Tibial artery (tissue), 4 donors: ENCODE measurements at regions not wholly inside any gene's neighbourhood (a gene's known extent, or its start where the extent isn't known, plus 50 kb on each side); places are given as distances from the start of the nearest gene placed in this dataset.
A peak's percentile ranks its signal among the peaks of the same experiment; 100 is the strongest.

ENCODE experiments used
- DNase-seq, 2 donors: peaks; one replicate each; pipeline ENCODE4 v3.0.0-alpha.2; 2019
- H3K27ac ChIP-seq, 2 donors: fragments of 200-600 bp; sonication (generic) in 1 of 2; 1 replicate in 1 of 2; 2 replicates in 1 of 2; pipeline ENCODE4 v1.5.1; 2018 to 2019; ENCODE audit warnings: mild to moderate bottlenecking in 1 of 2
- H3K27me3 ChIP-seq, 2 donors: fragments of 200-600 bp; sonication (generic) in 1 of 2; one replicate each; pipeline versions ENCODE4 v1.5.1 to v1.6.0; 2016 to 2019
- H3K36me3 ChIP-seq, 3 donors: fragments of 200-600 bp; sonication (generic) in 2 of 3; one replicate each; pipeline ENCODE4 v1.5.1; 2016 to 2019; ENCODE audit warnings: mild to moderate bottlenecking in 2 of 3
- H3K4me1 ChIP-seq, 4 donors: fragments of 200-600 bp; sonication (generic) in 2 of 4; 1 replicate in 3 of 4; 2 replicates in 1 of 4; pipeline ENCODE4 v1.5.1; 2016 to 2019
- H3K4me3 ChIP-seq, 2 donors: fragments of 200-600 bp; sonication (generic) in 1 of 2; 1 replicate in 1 of 2; 2 replicates in 1 of 2; pipeline ENCODE4 v1.5.1; 2018 to 2019; ENCODE audit warnings: mild to moderate bottlenecking in 2 of 2
- H3K9me3 ChIP-seq, 3 donors: fragments of 200-600 bp; sonication (generic) in 1 of 3; one replicate each; pipeline ENCODE4 v1.5.1; 2016 to 2019
- intact Hi-C: fragments of 100-400 bp; cut with DNase I; formaldehyde crosslinking; loops from one replicate; pipeline ENCODE4 v1.15.0; 2023; ENCODE audit warnings: low total_unique reads
- TF ChIP-seq, protein P1 (sequence below), 2 experiments: fragments of 200-600 bp in 1 of 2; fragments of 450-650 bp in 1 of 2; IDR thresholded peaks; one replicate each; pipeline ENCODE4 v1.5.1; 2017 to 2019; ENCODE audit warnings: antibody characterized with exemption in 2 of 2, mild to moderate bottlenecking in 1 of 2, moderate library complexity in 1 of 2

DNA sequence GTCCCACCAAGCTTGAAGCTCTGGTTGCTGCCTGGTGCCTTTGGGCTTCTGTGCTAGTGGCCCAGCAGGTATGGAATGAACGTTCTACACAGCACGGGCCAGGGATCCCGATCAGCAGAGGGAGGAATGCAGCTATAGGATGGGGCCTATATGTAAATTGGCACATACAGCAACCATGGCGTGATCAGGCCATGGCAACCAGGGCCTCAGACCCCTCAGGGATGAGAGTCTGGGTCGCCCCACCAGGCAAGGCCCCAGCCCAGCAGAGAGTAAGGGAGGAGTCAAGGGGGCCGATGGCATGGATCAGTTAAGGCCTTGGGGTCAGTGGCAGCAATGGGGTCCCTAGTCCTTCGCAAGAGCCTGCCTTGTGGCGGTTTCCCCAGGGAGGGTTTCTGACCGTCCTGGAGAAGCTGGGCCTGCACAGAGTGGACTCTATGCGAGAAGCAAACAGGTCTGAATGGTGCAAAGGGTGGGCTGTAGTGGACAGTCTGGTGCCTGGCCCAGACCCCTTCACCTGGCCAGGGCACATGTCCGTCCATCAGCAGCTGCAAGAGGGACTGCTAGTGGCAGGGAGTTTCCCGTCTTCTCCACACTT lies 98.2 kb upstream of the SLC22A11 start:
- DNase-seq, result peak in 1 of 2 donors; percentile 41
- Histone ChIP-seq H3K27me3 (no peaks in the 10 kb centered on the region), H3K4me3 (no peak overlapping the region), H3K36me3 (no peaks in the 10 kb centered on the region), H3K27ac (no peak overlapping the region), H3K9me3 (no peaks in the 10 kb centered on the region), H3K4me1 (no peaks in the 10 kb centered on the region)
- TF ChIP-seq, protein P1, sequence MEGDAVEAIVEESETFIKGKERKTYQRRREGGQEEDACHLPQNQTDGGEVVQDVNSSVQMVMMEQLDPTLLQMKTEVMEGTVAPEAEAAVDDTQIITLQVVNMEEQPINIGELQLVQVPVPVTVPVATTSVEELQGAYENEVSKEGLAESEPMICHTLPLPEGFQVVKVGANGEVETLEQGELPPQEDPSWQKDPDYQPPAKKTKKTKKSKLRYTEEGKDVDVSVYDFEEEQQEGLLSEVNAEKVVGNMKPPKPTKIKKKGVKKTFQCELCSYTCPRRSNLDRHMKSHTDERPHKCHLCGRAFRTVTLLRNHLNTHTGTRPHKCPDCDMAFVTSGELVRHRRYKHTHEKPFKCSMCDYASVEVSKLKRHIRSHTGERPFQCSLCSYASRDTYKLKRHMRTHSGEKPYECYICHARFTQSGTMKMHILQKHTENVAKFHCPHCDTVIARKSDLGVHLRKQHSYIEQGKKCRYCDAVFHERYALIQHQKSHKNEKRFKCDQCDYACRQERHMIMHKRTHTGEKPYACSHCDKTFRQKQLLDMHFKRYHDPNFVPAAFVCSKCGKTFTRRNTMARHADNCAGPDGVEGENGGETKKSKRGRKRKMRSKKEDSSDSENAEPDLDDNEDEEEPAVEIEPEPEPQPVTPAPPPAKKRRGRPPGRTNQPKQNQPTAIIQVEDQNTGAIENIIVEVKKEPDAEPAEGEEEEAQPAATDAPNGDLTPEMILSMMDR (IDR thresholded peaks at IDR 0.05), result no peak
- intact Hi-C loops, result no loop called here

DNA sequence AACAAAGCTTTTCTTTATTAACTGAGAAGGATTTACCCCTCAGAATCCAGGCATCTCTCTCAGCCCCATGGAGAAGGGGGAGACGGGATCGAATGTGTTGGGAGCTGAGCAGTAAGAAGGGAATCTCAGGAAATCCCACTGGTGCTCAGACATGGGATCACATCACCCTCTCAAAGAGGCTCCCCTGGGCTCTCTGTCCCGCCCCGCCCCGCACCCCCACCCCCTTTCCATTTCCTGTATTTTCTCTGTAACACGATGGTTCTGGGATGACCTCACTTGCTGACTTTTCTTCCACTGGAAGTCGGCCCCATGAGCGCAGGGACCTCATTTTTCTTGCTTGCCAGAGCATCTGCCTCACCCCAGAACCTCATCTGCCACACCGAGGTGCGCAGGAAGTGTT lies 96.7 kb upstream of the SLC22A11 start:
- intact Hi-C loops, result no loop called here
- peak in 1 of 2 donors; percentile 11 for DNase-seq
- no peaks in the 10 kb centered on the region for H3K4me1 ChIP-seq

DNA sequence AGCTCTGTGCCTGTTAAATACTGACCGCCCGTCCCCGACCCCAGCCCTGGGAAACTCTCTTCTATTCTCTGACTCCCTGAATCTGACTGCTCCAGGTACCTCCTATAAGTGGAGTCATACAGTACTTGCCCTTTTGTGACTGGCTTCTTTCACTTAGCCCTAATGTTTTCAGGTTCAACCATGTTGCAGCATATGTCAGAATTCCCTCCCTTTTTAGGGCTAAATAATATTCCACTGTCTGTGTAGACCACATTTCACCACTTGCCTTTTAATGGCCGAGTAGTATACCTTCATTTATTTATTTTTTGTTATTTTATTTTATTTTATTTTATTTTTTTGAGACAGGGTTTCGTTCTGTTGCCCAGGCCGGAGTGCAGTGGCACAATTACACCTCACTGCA lies 96.1 kb upstream of the SLC22A11 start:
- Histone ChIP-seq H3K4me1 (no peaks in the 10 kb centered on the region), H3K27ac (no peak overlapping the region), H3K27me3 (no peaks in the 10 kb centered on the region), H3K9me3 (no peaks in the 10 kb centered on the region), H3K4me3 (no peak overlapping the region), H3K36me3 (no peaks in the 10 kb centered on the region)
- DNase-seq, result no peak
- intact Hi-C loops, result no loop called here
- TF ChIP-seq, protein P1 (IDR thresholded peaks at IDR 0.05), result no peak

More for the DNA sequence above, 96.7 kb upstream of the SLC22A11 start:
- no peak overlapping the region for H3K4me3 ChIP-seq
- TF ChIP-seq, protein P1 (IDR thresholded peaks at IDR 0.05), result no peak
- no peak overlapping the region for H3K27ac ChIP-seq
- no peaks in the 10 kb centered on the region for H3K27me3 ChIP-seq
- no peaks in the 10 kb centered on the region for H3K9me3 ChIP-seq
- H3K36me3 ChIP-seq, result no peaks in the 10 kb centered on the region

DNA sequence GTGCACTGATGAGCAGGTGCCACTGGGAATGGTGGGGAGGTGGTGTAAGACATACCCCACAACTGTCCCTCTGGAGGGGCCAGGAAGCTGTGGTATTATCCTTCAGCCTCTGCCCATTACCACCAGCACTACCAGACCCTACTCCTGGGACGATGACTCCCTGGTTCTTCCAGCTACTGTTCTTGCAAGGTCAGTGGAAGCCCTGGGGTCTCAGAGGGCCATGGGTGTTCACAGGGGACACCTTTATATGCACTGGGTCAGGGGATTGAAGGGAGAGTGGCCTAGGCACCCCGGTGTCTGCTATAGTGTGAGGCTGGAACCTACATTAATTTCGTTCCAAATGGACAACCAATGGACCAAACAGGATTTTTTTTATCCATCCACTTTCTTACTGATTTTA lies 94.7 kb upstream of the SLC22A11 start:
- H3K9me3 ChIP-seq, result no peaks in the 10 kb centered on the region
- H3K27ac ChIP-seq, result no peak overlapping the region
- H3K36me3 ChIP-seq, result no peaks in the 10 kb centered on the region
- intact Hi-C loops, result no loop called here
- TF ChIP-seq, protein P1 (IDR thresholded peaks at IDR 0.05), result no peak
- H3K27me3 ChIP-seq, result no peaks in the 10 kb centered on the region
- H3K4me3 ChIP-seq, result no peak overlapping the region
- DNase-seq, result peak in 1 of 2 donors; percentile 11
- no peaks in the 10 kb centered on the region for H3K4me1 ChIP-seq

DNA sequence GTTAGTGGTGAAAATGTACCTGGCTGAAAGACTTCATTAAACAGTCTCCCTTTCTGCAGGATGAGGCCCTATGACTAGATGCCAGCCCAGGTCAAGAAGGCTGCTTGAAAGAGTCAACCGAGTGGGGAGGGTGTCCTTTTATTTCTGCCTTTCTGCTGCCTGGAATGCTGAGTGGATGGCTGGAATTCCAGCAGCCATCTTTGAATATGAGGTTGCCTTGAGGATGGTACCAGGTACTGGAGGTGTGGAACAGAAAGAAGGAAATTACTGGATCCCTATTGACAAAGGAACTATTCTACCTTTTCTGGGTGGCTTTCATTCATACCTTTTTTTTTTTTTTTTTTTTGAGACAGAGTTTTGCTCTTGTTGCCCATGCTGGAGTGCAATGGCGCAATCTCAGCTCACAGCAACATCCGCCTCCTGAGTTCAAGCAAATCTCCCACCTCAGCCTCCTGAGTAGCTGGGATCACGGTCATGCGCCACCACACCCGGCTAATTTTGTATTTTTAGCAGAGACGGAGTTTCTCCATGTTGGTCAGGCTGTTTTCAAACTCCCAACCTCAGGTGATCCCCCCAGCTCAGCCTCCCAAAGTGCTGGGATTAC lies 89.5 kb upstream of the SLC22A11 start:
- Histone ChIP-seq H3K9me3 (no peaks in the 10 kb centered on the region), H3K36me3 (no peaks in the 10 kb centered on the region), H3K4me1 (no peaks in the 10 kb centered on the region), H3K27me3 (no peaks in the 10 kb centered on the region), H3K4me3 (no peak overlapping the region), H3K27ac (no peak overlapping the region)
- TF ChIP-seq, protein P1 (IDR thresholded peaks at IDR 0.05), result no peak
- DNase-seq, result peak in 1 of 2 donors; percentile 10
- intact Hi-C loops, result no loop called here
